NT2/D1 (cell line): ENCODE measurements at regions not wholly inside any gene's neighbourhood (a gene's known extent, or its start where the extent isn't known, plus 50 kb on each side); places are given as distances from the start of the nearest gene placed in this dataset.

Experiments used
- DNase-seq: peaks from one replicate; pipeline ENCODE4 v3.0.0-alpha.2; 2011; ENCODE audit warnings: low read depth, low spot score
- H3K27me3 ChIP-seq: 2 replicates; pipeline ENCODE4 v1.6.0; 2011; ENCODE audit warnings: mild to moderate bottlenecking; ENCODE audit not compliant: insufficient read length, insufficient read depth
- H3K36me3 ChIP-seq: 2 replicates; pipeline ENCODE4 v1.6.1; 2011; ENCODE audit warnings: mild to moderate bottlenecking, low read length, mixed read lengths; ENCODE audit not compliant: insufficient read depth, insufficient read length
- H3K4me1 ChIP-seq: 2 replicates; pipeline ENCODE4 v1.5.1; 2011; ENCODE audit not compliant: insufficient read depth, insufficient read length
- H3K4me3 ChIP-seq: 2 replicates; pipeline ENCODE4 v1.5.1; 2011; ENCODE audit warnings: low read depth; ENCODE audit not compliant: insufficient read length
- H3K9ac ChIP-seq: 2 replicates; pipeline ENCODE4 v1.6.0; 2011; ENCODE audit warnings: low read depth; ENCODE audit not compliant: insufficient read length
- H3K9me3 ChIP-seq: 2 replicates; pipeline ENCODE4 v1.5.1; 2011; ENCODE audit warnings: mild to moderate bottlenecking, low read length; ENCODE audit not compliant: insufficient read depth
- SUZ12 ChIP-seq: IDR thresholded peaks from 2 replicates; pipeline ENCODE4 v1.6.1; 2011; ENCODE audit not compliant: insufficient read length, insufficient read depth; ENCODE audit errors: extremely low read depth
- YY1 ChIP-seq: IDR thresholded peaks from 2 replicates; pipeline ENCODE4 v1.6.1; 2011; ENCODE audit not compliant: insufficient read length, insufficient read depth
- ZNF274 ChIP-seq: IDR thresholded peaks from 2 replicates; pipeline ENCODE4 v1.6.1; 2011; ENCODE audit warnings: mild to moderate bottlenecking, low read depth, low read length

DNA sequence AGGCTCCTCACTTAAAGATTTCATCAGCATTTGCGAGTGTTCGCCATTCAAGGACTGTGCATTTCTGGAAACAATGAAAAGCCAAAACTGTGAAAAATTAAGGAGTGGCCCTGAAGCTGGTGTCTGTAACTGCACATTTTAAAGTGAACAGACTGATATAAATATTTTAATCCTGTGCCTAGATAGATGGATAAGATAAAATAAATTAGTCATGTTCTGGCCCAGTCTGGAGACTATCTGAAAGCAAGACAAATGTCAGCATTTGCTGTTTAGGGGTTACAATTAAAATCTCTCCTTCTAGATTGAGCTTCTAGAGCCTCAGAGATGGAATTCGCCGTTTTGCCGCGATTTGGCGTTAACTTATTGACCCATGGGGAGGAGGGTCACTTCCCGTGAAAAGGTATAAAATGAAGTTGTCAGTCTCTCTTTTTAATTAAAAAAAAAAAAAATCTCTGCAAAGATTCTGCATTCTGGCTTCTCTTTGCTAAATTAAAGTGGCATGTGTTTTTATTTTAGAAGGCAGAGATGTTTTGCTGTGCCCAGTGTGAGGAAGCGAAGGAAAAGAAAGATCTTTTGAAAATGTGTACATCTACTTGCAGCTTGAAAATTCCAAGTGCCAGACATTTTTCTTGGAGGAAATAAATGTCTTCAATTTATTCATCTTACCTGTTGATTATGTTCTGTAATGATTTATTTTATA is 79.7 kb upstream of the WNT7B start:
- Histone ChIP-seq H3K4me3 (no peak overlapping the region), H3K36me3 (no peaks in the 10 kb centered on the region), H3K27me3 (no peaks in the 10 kb centered on the region), H3K9ac (no peak overlapping the region), H3K9me3 (no peaks in the 10 kb centered on the region), H3K4me1 (no peaks in the 10 kb centered on the region)
- TF ChIP-seq SUZ12 (no peak), YY1 (no peak), ZNF274 (no peak)
- no peak for DNase-seq

DNA sequence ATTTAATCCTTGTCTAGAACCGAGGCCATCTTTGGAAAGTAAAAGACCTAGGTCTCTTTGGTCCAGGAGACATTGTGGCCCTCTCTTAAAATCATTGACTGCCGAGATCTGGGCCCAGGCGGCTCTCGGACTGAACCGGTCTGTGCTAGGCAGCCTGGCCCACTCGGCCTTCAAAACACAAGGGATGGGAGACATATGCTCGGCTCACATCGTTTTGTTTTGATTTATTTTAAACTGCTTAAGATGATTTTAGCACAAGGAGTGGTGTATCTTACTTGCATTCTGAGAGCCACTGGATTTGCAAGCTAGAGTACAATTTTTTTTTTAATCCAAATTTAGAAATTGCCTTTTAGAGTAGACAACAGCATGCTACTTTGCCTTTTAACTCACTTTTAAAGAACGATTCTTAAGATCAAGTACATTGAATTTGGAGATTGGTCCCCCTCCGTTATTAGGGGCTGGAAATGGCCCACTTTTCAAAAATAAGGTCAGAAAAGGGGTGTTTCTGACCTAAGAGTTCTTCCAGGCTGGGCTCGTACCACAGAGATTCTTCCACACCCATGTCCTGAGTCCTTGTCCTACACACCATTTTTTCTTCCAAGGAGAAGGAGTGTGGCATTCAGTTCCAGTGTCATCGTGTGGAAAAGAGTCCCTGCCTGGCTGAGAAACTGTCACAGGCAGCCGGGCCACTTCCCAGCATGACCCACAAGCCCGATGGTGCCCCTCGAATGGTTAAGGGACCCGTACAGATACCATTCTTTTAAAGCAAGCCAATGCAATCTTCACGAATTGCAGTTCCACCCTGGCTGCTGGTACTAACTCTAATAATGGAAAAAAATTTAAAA is 80.5 kb upstream of the WNT7B start:
- DNase-seq = no peak
- Histone ChIP-seq H3K9ac (no peak overlapping the region), H3K9me3 (no peaks in the 10 kb centered on the region), H3K4me1 (no peaks in the 10 kb centered on the region), H3K4me3 (no peak overlapping the region), H3K27me3 (no peaks in the 10 kb centered on the region), H3K36me3 (no peaks in the 10 kb centered on the region)
- TF ChIP-seq YY1 = no peak
- no peak for TF ChIP-seq SUZ12
- no peak for TF ChIP-seq ZNF274

DNA sequence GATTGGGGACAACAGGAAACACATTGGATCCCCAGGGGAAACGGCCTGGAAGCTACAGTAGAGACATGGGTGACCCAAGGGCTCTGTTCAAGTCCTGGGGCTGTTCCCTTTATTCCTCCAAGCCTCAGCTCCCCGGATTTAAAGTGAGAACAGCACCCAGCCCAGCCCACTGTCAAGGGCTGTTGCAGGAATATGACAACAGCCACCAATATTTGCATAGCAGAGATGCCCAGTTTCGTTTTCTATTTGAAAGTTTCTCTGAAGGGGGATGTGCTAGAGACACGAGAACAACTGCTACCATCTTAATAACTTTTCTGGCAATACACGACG is 81.1 kb upstream of the WNT7B start:
- DNase-seq = no peak
- H3K9ac ChIP-seq = no peak overlapping the region
- no peaks in the 10 kb centered on the region for H3K9me3 ChIP-seq
- H3K4me1 ChIP-seq = no peaks in the 10 kb centered on the region
- H3K27me3 ChIP-seq = no peaks in the 10 kb centered on the region
- H3K36me3 ChIP-seq = no peaks in the 10 kb centered on the region
- TF ChIP-seq ZNF274 (no peak), YY1 (no peak), SUZ12 (no peak)
- no peak overlapping the region for H3K4me3 ChIP-seq

DNA sequence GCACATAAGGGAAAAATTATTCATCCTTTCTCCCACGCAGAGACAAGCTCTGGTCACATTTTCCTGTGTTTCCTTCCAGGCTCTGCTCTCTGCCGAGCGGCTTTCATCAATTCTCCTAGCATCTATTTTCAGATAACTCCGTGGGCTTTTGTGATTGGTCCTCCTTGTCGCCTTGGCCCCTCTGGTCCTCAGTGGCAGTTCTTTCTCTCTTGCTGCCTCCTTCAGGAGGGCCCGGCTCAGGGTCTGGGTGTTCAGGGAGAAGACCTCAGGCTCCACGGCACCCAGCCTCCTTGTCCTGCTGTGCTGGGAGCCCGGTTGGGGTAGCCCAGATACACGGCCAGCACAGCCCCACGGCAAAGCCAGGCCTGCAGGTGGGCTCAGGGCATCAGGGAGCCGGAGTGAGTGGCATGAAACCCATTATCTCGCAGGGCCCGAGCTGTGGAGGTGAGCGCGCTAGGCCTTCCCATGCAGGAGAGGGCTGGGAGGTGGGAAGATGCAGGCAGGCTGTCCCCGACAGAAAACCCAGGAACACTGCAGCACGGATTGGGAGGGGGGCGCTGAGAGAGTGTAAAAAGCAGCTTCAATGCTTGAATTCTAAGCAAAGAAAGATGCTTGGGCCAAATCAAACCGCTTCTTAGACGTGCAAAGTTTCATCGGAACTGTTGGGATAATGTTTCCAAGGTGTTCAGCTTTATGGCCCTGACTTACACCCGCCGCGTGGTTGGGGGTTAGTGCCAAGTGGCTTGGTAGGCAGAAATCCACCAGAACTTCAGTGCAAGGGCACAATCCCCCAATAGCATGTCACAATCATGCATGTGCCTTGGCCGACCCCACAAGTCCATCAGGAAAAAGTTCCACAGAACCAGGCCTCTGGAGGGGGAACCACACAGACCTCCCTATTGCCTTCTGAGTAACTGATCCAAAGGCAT is 81.9 kb upstream of the WNT7B start:
- Histone ChIP-seq H3K4me1 (no peaks in the 10 kb centered on the region), H3K36me3 (no peaks in the 10 kb centered on the region), H3K4me3 (no peak overlapping the region), H3K27me3 (no peaks in the 10 kb centered on the region), H3K9ac (no peak overlapping the region), H3K9me3 (no peaks in the 10 kb centered on the region)
- DNase-seq = no peak
- no peak for TF ChIP-seq ZNF274
- no peak for TF ChIP-seq YY1

DNA sequence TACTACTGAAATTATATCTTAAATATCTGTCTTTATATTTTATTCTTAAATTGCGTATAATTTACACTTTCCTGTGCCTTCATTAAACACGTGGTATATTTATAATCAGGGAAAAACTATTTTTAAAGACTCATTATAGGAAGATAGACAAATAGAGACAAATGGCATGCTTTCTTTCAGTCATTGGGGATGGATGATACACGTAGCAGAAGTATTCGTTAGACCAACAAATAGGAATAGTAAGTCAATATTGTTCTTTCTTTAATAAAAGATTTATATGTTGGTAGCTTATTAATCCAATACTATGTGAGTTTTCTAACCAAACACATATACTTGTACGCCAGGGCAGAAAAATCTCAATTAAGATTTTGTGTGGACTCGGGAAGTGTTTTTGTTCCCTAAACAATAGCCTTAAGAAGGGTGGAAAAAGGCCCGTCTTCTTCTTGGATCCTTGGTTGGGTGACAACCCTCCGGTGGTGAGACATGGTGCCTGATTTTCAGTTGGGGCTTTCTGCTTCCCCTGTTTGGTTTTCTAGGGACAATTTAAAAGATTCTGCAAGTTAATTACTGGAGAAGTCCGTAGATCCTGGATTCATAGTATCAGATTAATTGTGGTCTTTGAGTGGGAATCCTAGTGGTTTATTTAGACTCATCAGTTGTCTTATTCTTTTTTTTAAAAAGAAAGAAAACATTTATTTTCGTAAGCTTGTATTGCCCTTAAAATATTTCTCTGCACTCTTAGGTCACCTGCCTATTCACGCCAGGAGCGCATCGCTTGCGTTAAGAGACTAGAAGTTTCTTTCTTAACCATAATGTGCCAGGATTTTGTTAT is 83.5 kb upstream of the WNT7B start:
- no peaks in the 10 kb centered on the region for H3K9me3 ChIP-seq
- TF ChIP-seq ZNF274 (no peak), SUZ12 (no peak), YY1 (no peak)
- peaks cover 7% of the 10 kb centered on the region for H3K27me3 ChIP-seq
- no peak for DNase-seq
- no peaks in the 10 kb centered on the region for H3K36me3 ChIP-seq
- H3K9ac ChIP-seq = no peak overlapping the region
- no peak overlapping the region for H3K4me3 ChIP-seq
- no peaks in the 10 kb centered on the region for H3K4me1 ChIP-seq

DNA sequence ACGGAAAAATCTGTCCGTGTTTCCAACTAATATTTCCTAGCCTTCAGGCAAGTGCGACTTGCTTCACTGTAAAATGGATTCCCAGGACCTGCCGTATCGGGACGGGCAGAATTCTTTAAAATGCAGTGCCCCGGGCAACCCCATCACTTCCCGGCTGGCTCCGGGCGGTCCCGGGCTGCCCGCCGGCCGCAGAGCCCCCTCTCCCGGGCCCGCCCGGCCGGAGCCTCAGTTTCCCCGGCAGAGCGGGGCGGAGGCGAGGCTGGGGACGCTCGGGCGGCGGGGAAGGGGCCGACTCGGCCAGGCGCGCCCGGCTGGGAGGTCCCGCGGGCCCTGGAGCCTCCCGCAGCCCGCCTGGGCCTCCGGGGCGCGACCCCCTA is 84.2 kb upstream of the WNT7B start:
- Histone ChIP-seq H3K4me3 (no peak overlapping the region), H3K4me1 (no peaks in the 10 kb centered on the region), H3K9me3 (no peaks in the 10 kb centered on the region), H3K9ac (no peak overlapping the region), H3K36me3 (no peaks in the 10 kb centered on the region), H3K27me3 (peaks cover 7% of the 10 kb centered on the region)
- no peak for TF ChIP-seq SUZ12
- no peak for TF ChIP-seq ZNF274
- TF ChIP-seq YY1 = no peak
- no peak for DNase-seq
